ENCODE measurements at regions not wholly inside any gene's neighbourhood (a gene's known extent, or its start where the extent isn't known, plus 50 kb on each side); places are given as distances from the start of the nearest gene placed in this dataset.

GRCh38 chr3:152997526-152997925, 162.6 kb downstream of the P2RY1 start:
- TF ChIP-seq ZC3H10 (CRISPR knock-in tag; IDR thresholded peaks at IDR 0.05) (no peak), TSHZ2 (CRISPR knock-in tag; IDR thresholded peaks at IDR 0.05) (no peak), PPARA (CRISPR knock-in tag; IDR thresholded peaks at IDR 0.05; ENCODE audit: borderline replicate concordance) (no peak), SNAI2 (CRISPR knock-in tag; IDR thresholded peaks at IDR 0.05) (no peak), GLIS3 (CRISPR knock-in tag; IDR thresholded peaks at IDR 0.05) (no peak), PATZ1 (CRISPR knock-in tag; IDR thresholded peaks at IDR 0.05; ENCODE audit: borderline replicate concordance) (no peak), BACH2 (CRISPR knock-in tag; IDR thresholded peaks at IDR 0.05; ENCODE audit: borderline replicate concordance) (no peak), ISL1 (CRISPR knock-in tag; IDR thresholded peaks at IDR 0.05) (no peak), TOX (CRISPR knock-in tag; IDR thresholded peaks at IDR 0.05; ENCODE audit: borderline replicate concordance) (no peak), ZNF8 (CRISPR knock-in tag; IDR thresholded peaks at IDR 0.05) (no peak), ARNTL (CRISPR knock-in tag; IDR thresholded peaks at IDR 0.05; ENCODE audit: borderline replicate concordance, low read depth) (no peak), ESRRG (CRISPR knock-in tag; IDR thresholded peaks at IDR 0.05) (no peak), ZFP30 (CRISPR knock-in tag; IDR thresholded peaks at IDR 0.05) (no peak), TCF4 (CRISPR knock-in tag; IDR thresholded peaks at IDR 0.05; ENCODE audit: borderline replicate concordance) (no peak), CSDC2 (CRISPR knock-in tag; IDR thresholded peaks at IDR 0.05) (no peak), POU6F1 (CRISPR knock-in tag; IDR thresholded peaks at IDR 0.05; ENCODE audit: borderline replicate concordance, low read depth) (no peak), ZFP3 (CRISPR knock-in tag; IDR thresholded peaks at IDR 0.05) (no peak), CSRNP3 (CRISPR knock-in tag; IDR thresholded peaks at IDR 0.05) (no peak), RARB (CRISPR knock-in tag; IDR thresholded peaks at IDR 0.05) (no peak), CREB5 (CRISPR knock-in tag; IDR thresholded peaks at IDR 0.05; ENCODE audit: low read depth) (no peak)
- ATAC-seq: no peak

- no peak for ATAC-seq
- no peak for TF ChIP-seq ZNF565 (CRISPR knock-in tag; conservative IDR thresholded peaks at IDR 0.05; ENCODE audit: low read depth)
Observed at GRCh38 chr3:152998591-152998990, 163.4 kb upstream of the RAP2B start.

- TF ChIP-seq ZC3H10 (CRISPR knock-in tag; IDR thresholded peaks at IDR 0.05): no peak
- no peak for TF ChIP-seq ESRRG (CRISPR knock-in tag; IDR thresholded peaks at IDR 0.05)
- TF ChIP-seq TOX (CRISPR knock-in tag; IDR thresholded peaks at IDR 0.05; ENCODE audit: borderline replicate concordance): no peak
- no peak for TF ChIP-seq TCF4 (CRISPR knock-in tag; IDR thresholded peaks at IDR 0.05; ENCODE audit: borderline replicate concordance)
- TF ChIP-seq ZNF8 (CRISPR knock-in tag; IDR thresholded peaks at IDR 0.05): no peak
- no peak for TF ChIP-seq ZFP30 (CRISPR knock-in tag; IDR thresholded peaks at IDR 0.05)
- no peak for TF ChIP-seq CREB5 (CRISPR knock-in tag; IDR thresholded peaks at IDR 0.05; ENCODE audit: low read depth)
- no peak for TF ChIP-seq POU6F1 (CRISPR knock-in tag; IDR thresholded peaks at IDR 0.05; ENCODE audit: borderline replicate concordance, low read depth)
- TF ChIP-seq TSHZ2 (CRISPR knock-in tag; IDR thresholded peaks at IDR 0.05): no peak
- TF ChIP-seq PPARA (CRISPR knock-in tag; IDR thresholded peaks at IDR 0.05; ENCODE audit: borderline replicate concordance): no peak
- TF ChIP-seq GLIS3 (CRISPR knock-in tag; IDR thresholded peaks at IDR 0.05): no peak
- no peak for TF ChIP-seq ZNF70 (CRISPR knock-in tag; IDR thresholded peaks at IDR 0.05)
- no peak for ATAC-seq
Observed at GRCh38 chr3:153000325-153000724, 161.7 kb upstream of the RAP2B start.
